HepG2 (cell line): ENCODE measurements at regions not wholly inside any gene's neighbourhood (a gene's known extent, or its start where the extent isn't known, plus 50 kb on each side); places are given as distances from the start of the nearest gene placed in this dataset.

ENCODE experiments used
- EHMT2 ChIP-seq: fragments of 200-600 bp; sonication (generic); IDR thresholded peaks from 2 replicates; pipeline ENCODE4 v1.7.0; 2017; ENCODE audit warnings: antibody characterized with exemption, low read depth, low read length, borderline replicate concordance
- EP300 ChIP-seq, 3 experiments: sonication (generic) in 1 of 3; formaldehyde crosslinking in 1 of 3; IDR thresholded peaks; 2 replicates each; pipeline versions ENCODE4 v1.5.1 to v1.6.1; 2011 to 2020; ENCODE audit warnings: low read depth in 2 of 3, low read length in 2 of 3, borderline replicate concordance in 1 of 3, improper control_type of control experiment in 1 of 3, mild to moderate bottlenecking in 1 of 3, missing genetic modification reagents in 1 of 3, moderate library complexity in 1 of 3
- FOXK2 ChIP-seq: fragments of 450-650 bp; IDR thresholded peaks from 2 replicates; pipeline ENCODE4 v1.6.1; 2016
- MBNL3 ChIP-seq: fragments of 250-450 bp; sonication (Bioruptor Pico); conservative IDR thresholded peaks from 2 replicates; pipeline ENCODE4 v1.8.0; 2022; ENCODE audit warnings: mild to moderate bottlenecking, inconsistent platforms
- MIXL1 ChIP-seq: IDR thresholded peaks from 2 replicates; pipeline ENCODE4 v1.6.1; 2016
- SIX4 ChIP-seq: sonication (generic); formaldehyde crosslinking; IDR thresholded peaks from 2 replicates; pipeline ENCODE4 v1.4.0; 2020; ENCODE audit warnings: missing genetic modification reagents
- TFAP4 ChIP-seq: sonication (generic); IDR thresholded peaks from 2 replicates; pipeline ENCODE4 v1.6.1; 2016; ENCODE audit warnings: low read depth, borderline replicate concordance
- ZBED4 ChIP-seq: sonication (generic); formaldehyde crosslinking; IDR thresholded peaks from 2 replicates; pipeline ENCODE4 v1.4.0; 2020; ENCODE audit warnings: missing genetic modification reagents, borderline replicate concordance
- ZBTB46 ChIP-seq: sonication (generic); formaldehyde crosslinking; IDR thresholded peaks from 2 replicates; pipeline ENCODE4 v1.4.0; 2020; ENCODE audit warnings: mild to moderate bottlenecking, missing genetic modification reagents, borderline replicate concordance
- ZFP1 ChIP-seq: IDR thresholded peaks from 2 replicates; pipeline ENCODE4 v1.6.1; 2016
- ZNF10 ChIP-seq: sonication (generic); formaldehyde crosslinking; IDR thresholded peaks from 2 replicates; pipeline ENCODE4 v1.4.0; 2020; ENCODE audit warnings: mild to moderate bottlenecking, low read depth, missing genetic modification reagents, borderline replicate concordance
- ZNF687 ChIP-seq: sonication (generic); formaldehyde crosslinking; IDR thresholded peaks from 2 replicates; pipeline ENCODE4 v1.5.1; 2020; ENCODE audit warnings: mild to moderate bottlenecking, missing genetic modification reagents, moderate library complexity
- ZNF891 ChIP-seq: sonication (generic); formaldehyde crosslinking; IDR thresholded peaks from 2 replicates; pipeline ENCODE4 v1.5.0; 2020; ENCODE audit warnings: mild to moderate bottlenecking, missing genetic modification reagents

GRCh38 chr7:111653846-111654245 is 91.6 kb upstream of the IMMP2L start (continued):
- TF ChIP-seq ZNF687 (CRISPR knock-in tag) (no peak), MBNL3 (CRISPR knock-in tag) (no peak), ZFP1 (CRISPR knock-in tag) (no peak), ZNF10 (CRISPR knock-in tag) (no peak), EHMT2 (no peak), EP300 (IDR thresholded peaks at IDR 0.05; ENCODE audit: low read depth in 2 of 2, low read length in 2 of 2) (no peak), EP300 (CRISPR knock-in tag; IDR thresholded peaks at IDR 0.05; ENCODE audit: borderline replicate concordance) (no peak), ZNF891 (CRISPR knock-in tag) (no peak), SIX4 (CRISPR knock-in tag) (no peak), TFAP4 (no peak), ZBED4 (CRISPR knock-in tag) (no peak), ZBTB46 (CRISPR knock-in tag) (no peak), MIXL1 (CRISPR knock-in tag) (no peak), FOXK2 (no peak)
